ENCODE measurements at regions not wholly inside any gene's neighbourhood (a gene's known extent, or its start where the extent isn't known, plus 50 kb on each side); places are given as distances from the start of the nearest gene placed in this dataset.

- no peak for DNase-seq (ENCODE audit: low read depth)
- TF ChIP-seq CTCF (IDR thresholded peaks at IDR 0.05; ENCODE audit: control insufficient read depth, insufficient read depth, low read depth, low read length, missing control alignments): peak; percentile 18
- H3K4me3 ChIP-seq (ENCODE audit: control insufficient read depth, low read depth, low read length): no peak overlapping the region
Observed at GRCh38 chr1:103267893-103268292, 159.6 kb upstream of the COL11A1 start.

- TF ChIP-seq CTCF (IDR thresholded peaks at IDR 0.05; ENCODE audit: control insufficient read depth, insufficient read depth, low read depth, low read length, missing control alignments): no peak
- no peak for DNase-seq (ENCODE audit: low read depth)
- H3K4me3 ChIP-seq (ENCODE audit: control insufficient read depth, low read depth, low read length): no peak overlapping the region
Observed at GRCh38 chr1:103267266-103267665, 158.9 kb upstream of the COL11A1 start.

- no peak for DNase-seq (ENCODE audit: low read depth)
- no peak overlapping the region for H3K4me3 ChIP-seq (ENCODE audit: control insufficient read depth, low read depth, low read length)
- TF ChIP-seq CTCF (IDR thresholded peaks at IDR 0.05; ENCODE audit: control insufficient read depth, insufficient read depth, low read depth, low read length, missing control alignments): no peak
Observed at GRCh38 chr1:103266036-103266435, 157.7 kb upstream of the COL11A1 start.

- no peak for TF ChIP-seq CTCF (IDR thresholded peaks at IDR 0.05; ENCODE audit: control insufficient read depth, insufficient read depth, low read depth, low read length, missing control alignments)
- no peak overlapping the region for H3K4me3 ChIP-seq (ENCODE audit: control insufficient read depth, low read depth, low read length)
- no peak for DNase-seq (ENCODE audit: low read depth)
Observed at GRCh38 chr1:103265551-103265950, 157.2 kb upstream of the COL11A1 start.

- H3K4me3 ChIP-seq (ENCODE audit: control insufficient read depth, low read depth, low read length): no peak overlapping the region
- no peak for TF ChIP-seq CTCF (IDR thresholded peaks at IDR 0.05; ENCODE audit: control insufficient read depth, insufficient read depth, low read depth, low read length, missing control alignments)
- no peak for DNase-seq (ENCODE audit: low read depth)
Observed at GRCh38 chr1:103259982-103260381, 151.7 kb upstream of the COL11A1 start.

- DNase-seq (ENCODE audit: low read depth): no peak
- no peak for TF ChIP-seq CTCF (IDR thresholded peaks at IDR 0.05; ENCODE audit: control insufficient read depth, insufficient read depth, low read depth, low read length, missing control alignments)
- H3K4me3 ChIP-seq (ENCODE audit: control insufficient read depth, low read depth, low read length): no peak overlapping the region
Observed at GRCh38 chr1:103256490-103256889, 148.2 kb upstream of the COL11A1 start.

GRCh38 chr1:103254691-103255090 is 146.4 kb upstream of the COL11A1 start:
- H3K4me3 ChIP-seq (ENCODE audit: control insufficient read depth, low read depth, low read length): no peak overlapping the region
- DNase-seq (ENCODE audit: low read depth): no peak
- no peak for TF ChIP-seq CTCF (IDR thresholded peaks at IDR 0.05; ENCODE audit: control insufficient read depth, insufficient read depth, low read depth, low read length, missing control alignments)

Data from AG09309 (cell line).